CD4-positive, alpha-beta T cell treated with Interleukin-15 for 1 hour (primary cell): ENCODE measurements at regions not wholly inside any gene's neighbourhood (a gene's known extent, or its start where the extent isn't known, plus 50 kb on each side); places are given as distances from the start of the nearest gene placed in this dataset.

Experiments
- DNase-seq: peaks from one replicate; pipeline ENCODE4 v3.0.0-alpha.2; 2020

DNA sequence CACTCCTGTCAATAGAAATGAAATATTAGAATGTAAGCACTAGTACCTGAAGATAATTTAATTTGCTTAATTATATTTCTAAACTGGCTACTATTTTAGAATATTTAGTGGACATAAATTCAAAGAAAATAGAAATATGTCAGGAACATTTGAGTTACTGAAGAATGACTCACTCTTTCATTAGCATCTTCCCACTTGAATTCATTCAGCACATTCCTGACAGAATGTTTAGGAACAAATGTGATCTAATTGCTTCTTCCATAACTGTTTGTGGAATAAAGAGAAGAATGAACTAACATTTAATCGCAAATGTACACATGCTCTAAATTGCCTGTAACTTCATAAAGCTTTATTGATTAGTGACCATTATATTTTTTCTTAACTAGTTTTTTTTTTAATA lies 306.2 kb upstream of the ADAMTSL1 start:
- DNase-seq: no peak

DNA sequence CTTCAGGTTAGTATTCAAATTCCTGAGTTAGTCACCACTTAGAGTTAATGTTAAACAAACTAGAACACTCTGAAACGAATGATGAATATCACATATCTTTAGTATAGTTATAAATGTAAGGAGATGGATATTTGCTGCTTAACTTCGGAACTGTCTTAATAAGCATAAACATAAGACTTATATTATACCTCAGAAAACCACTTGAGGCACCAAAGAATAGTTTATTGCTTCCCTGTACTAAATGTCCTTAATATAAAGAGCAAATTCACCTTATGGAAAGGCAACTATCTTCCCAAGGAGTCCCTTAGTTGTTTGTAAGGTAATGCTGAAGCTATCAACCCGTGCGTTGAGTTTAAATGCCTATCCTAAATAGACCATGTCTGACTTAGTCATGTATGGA lies 300.0 kb upstream of the ADAMTSL1 start:
- no peak for DNase-seq

DNA sequence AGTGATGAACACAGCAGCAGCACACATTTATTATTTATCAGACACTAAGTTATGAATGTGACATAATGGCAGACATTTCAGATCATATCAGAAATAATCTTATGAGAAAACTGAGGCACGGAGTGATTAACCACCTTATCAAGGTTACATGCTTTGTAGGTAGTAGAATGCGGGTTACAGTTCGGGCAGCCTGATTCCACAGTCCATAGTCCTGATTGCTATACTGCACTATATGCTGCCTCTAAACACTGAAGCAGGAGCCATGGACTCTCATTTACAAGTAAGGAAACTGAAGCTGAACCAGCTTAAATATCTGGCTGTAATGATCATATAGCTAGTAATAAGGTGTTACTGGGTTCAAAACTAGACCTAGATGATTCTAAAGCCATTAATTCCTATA lies 291.3 kb upstream of the ADAMTSL1 start:
- DNase-seq: no peak

DNA sequence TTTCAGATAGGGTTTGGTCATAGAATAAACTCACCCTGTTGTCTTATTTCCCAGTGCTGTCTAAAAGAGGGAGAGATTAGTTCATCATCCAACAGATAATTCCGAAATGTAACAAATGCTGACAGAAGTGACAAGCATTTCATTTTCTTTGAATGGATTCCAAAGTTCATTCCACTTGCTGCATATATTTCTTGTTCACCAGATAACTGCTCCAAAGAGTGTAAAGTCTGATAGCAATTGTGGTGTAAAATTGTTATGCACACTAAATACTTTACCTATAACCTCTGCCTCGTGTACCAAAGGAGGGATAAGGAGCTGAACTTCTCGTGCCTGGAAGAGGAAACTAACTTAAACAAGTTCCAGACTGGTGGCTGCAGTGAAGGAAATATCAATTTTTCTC lies 290.0 kb upstream of the ADAMTSL1 start:
- DNase-seq: no peak

DNA sequence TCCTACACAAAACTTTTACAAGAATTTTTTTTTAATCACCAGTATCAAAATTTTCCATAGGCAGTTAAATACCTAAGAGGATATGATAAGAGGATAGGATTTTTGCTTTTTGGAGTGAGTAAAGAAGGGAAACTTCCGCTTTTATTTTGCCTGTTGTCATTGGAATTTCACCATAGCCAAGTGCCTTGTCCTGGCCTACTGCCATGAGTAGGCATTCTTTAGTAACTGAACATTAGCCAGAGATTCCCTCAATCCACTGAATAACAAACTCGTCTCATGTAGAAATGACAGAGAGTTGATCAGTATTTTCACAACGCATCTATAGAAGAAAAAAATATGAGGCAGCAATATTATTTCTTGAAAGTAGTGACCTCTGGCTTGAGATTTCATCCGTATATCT lies 289.6 kb upstream of the ADAMTSL1 start:
- DNase-seq: no peak

DNA sequence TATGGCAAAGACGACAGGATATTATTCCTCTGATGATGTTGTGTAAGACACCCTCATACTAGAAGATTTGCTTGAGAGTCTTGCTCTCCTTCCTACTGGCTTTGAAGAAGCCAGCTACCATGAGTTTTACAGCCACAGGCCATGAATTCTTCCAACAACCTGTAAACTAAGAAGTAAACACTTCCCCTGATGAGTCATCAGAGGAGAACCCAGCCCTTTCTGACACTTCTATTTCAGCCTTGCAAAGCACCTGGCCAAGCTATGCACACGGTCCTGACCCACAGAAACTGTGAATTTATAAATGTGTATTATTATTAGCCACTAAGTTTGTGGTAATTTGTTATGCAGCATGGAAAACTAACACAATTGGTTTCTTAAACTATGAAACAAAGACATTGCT lies 288.8 kb upstream of the ADAMTSL1 start:
- DNase-seq: no peak

DNA sequence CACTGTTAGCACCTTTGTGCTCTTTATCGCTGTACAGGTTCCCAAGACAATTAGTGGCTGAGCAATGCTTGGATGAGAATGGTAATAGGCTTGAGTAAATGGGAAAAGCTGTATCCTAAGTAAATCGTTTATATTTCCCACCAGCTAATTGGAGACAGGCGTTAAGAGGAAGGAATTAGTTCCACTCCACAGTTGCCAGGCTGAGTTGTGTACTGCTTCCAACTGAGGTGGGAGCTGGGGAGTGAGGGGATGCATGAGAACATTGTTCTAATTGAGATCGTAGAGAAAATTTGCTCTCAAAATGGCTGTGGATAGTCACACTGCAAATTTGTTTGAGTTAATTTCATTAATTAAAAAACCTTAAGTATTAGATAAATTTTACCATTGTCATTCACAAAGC lies 285.0 kb upstream of the ADAMTSL1 start:
- DNase-seq: no peak

DNA sequence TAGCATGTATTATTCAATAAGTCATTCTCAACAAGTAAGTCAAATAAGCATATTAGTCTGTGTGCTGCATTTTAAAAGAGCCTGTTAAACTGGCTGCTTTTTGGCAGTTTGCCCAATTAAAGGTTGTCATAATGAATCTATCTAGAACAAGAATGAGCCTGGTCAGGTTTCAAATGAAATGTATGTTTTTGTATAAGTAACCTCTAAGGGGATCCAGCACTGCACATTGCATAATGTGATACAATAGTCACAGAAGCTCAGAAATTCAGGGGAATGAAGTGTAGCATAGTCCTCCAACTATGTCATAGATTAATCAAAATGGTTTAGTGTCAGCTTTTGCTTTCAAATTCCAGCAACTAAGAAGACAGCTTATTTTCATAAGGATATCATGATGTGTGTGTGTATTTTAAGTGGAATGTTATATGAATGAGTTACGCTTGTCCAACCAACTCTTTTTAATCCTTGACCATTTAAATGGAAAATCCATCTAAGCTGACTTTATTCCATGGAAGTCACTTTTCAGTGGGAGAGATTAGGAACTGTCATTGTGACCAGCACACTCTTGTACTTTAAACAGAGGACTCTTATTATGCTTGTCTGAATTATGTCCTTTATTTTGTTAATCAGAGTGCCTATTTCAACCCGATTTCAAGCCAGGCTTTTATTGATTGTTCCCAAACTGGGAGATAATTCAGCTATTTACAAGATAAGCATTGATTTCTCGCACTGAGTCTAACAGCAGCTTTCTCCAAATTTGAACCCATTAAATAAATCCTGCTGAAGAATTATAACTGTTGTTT lies 283.9 kb upstream of the ADAMTSL1 start:
- DNase-seq: no peak

DNA sequence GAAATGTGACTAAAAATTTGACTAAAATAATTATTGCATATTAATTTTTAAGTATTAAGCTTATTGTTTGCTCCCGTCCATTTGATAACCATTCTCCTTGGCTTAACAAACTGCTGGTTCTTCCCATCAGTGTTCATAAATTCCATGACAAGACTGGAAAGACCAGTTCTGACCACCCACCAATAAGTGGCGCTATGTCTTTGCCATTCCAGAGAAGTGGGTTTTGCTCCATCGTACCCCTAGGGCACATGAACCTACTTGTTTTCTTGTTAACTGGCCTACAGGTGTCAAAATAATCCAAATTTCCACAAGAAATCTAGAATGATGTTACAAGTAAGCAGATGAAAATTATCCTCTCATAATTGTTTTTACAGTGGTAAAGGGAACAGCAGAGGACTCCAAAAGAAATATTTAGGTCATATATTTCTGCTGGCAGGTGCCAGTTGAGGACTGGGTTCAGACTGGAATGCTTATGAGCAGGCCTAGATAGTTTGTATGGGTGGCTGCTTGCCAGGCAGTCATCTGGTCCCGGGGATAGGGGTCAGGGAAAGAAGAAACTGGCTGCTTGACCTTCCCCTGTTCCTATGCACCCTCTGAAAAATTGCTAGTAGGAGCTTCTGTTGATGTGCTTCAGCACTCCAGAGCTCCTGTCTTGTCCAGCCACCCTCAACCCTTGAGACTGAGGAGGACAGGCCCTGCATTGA lies 283.1 kb upstream of the ADAMTSL1 start:
- no peak for DNase-seq

DNA sequence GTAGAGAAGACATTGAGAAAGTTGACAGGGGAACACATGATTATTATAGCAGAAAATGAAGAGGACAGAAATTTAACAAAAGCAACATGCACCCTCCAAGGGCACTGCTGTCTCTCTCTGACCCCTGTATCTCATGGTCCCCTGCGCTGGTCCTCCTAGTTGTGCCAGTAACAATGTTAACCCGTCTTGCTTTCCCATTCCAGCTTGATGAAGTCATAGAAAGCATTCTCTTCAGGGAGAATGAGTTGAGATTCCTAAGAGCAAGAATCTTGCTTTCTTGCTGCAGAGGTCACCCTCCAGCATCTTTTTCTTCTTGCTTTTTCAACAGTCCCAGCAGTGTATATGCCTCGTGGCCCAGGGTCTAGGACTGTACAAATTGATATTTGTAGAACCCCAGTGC lies 279.6 kb upstream of the ADAMTSL1 start:
- DNase-seq: no peak

DNA sequence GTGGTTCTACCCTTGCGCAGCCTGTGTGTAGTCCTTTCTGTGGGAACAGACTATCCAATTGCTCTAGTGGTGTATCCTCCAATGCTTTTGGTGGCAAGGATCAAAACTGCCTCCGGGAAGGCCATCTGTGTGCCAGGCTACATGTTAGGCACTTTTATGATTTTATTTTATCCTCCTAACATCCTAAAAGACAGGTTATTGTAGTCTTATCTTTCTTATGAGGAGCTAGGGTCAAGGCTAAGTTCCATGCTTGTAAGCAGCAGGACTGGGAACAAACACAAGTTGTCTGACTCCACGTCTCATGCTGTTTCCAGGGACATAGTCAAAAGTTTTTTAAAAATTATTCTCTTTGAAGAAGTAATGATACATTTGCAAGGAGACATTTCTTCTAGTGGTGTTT lies 278.7 kb upstream of the ADAMTSL1 start:
- no peak for DNase-seq

DNA sequence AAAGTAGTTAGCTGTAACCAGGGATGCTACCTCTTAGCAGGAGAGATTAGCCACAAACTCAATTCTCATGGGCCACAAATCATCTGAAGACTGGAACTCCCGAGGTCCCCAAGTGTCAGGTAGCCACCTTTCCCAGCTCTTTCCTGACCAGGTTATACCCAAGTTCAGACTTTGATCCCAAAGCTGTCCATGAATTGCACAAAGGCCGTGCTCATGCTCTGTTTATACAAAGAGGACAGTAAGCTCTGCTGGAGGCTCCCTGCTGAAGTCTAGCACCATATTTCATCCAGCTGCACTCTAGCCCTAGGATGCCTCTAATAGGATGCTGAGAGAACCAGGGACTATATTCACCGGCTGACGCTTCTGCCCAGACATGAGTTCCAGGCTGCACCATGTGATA lies 271.0 kb upstream of the ADAMTSL1 start:
- DNase-seq: no peak

DNA sequence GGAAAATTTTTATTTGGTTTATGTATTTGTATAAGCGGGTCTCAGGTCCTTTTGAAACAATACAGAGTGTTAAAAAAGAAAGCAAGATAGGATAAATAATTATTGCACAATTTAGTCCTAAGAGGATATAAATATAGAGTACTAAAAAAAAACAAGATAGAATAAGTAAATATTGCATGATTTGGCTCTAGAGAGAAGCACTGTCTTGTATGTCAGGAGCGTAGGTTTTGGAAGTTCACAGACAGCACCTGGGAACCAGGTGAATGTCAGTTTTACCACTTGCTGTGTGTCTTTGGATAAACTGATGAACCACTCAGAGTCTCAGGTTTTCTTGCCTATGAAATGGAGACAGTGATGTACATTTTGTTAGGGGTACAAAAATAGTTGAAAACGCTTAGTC lies 266.2 kb upstream of the ADAMTSL1 start:
- DNase-seq: no peak

DNA sequence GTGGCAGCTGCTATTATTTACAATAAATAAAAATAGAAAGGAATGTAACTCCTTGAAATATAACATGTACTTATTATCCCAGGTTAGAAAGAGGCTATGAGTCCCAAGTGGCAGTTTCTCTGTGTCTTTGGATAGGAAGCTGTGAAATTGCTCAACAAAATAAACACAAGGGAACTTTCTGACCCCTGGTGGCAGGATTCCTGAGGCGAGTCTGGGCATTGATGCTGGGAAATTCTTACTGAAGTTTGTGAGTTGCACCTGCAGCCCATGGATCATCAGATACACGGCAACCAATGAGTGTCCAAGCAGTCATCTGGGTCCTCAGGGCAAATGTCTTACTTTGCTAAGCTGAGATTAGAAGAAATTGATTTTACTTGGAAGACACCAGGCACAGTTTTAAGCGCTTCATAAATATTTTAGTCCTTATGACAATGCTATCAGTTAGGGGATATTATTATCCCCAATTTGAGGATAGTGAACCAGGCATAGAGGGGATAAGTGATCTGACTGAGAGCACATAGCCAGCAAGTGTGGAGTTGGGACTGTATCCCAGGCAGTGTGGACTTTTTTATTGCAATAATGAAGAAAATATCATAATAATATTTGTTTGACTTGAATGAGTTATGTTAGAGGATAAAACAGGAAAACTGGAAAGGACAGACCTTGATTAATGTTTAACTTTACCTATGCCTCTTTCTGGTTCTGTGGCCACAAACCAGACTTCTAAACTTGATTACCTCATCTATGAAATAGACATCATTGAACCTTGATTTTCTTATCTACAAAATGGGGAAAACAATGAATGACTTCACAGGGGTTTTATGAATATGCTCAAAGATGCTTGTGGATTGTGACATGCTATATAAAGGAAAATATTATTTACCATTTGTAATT lies 265.5 kb upstream of the ADAMTSL1 start:
- DNase-seq: no peak

DNA sequence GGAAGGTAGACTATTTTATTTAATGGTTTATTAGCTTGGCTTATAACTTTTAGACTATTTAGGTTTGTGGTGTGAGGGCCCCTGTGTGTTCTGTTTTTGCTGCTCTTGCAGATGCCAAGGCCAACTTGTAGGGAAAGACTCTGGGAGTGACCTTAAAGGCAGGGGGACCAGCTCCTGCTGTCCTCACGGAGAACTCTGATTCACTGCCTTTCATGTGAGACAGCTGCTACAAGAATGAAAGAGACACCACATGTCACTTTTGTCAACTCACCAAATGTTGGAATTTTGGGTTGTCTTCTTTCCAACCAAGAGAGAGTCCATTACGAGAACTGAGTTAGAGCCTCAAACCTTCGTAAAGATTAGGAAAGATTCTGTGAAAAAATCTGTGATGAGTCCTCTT lies 258.3 kb upstream of the ADAMTSL1 start:
- DNase-seq: no peak

DNA sequence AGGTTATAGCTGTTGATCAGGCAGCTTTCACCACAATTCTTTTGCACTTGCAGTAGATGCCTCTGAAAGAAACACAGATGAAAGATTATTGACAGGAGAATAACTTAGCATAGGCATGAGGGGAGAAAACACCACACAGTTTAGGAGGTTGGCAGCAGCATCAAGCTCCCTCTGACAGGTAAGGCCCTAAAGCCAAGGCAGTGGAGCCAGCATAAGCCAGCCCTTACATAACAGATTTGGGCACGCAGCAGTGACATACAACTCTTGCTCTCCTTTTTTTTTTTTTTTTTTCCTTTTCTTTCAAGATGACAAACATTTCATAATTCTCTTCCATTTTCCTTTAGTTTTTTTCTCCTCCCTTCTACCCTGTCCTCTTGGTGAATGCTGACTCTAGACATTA lies 257.6 kb upstream of the ADAMTSL1 start:
- no peak for DNase-seq

DNA sequence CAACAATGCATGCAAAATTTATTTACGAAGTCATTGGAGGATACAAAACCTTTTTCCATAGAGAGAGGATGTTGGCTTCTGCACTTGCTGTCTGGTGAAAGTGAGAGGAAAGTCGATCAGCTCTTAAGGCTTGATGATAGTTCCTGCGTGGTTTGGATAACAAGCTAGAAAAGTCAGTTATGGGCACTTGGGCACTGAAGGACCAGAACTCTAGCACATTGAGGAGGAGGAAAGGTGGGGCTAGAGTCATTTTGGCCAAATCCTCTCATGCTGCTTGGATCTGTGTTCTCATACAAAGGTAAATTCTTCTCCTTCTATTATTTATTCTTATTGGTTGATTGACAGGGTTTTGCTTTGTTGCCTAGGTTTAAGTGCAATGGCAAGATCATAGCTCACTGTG lies 245.9 kb upstream of the ADAMTSL1 start:
- DNase-seq: no peak

DNA sequence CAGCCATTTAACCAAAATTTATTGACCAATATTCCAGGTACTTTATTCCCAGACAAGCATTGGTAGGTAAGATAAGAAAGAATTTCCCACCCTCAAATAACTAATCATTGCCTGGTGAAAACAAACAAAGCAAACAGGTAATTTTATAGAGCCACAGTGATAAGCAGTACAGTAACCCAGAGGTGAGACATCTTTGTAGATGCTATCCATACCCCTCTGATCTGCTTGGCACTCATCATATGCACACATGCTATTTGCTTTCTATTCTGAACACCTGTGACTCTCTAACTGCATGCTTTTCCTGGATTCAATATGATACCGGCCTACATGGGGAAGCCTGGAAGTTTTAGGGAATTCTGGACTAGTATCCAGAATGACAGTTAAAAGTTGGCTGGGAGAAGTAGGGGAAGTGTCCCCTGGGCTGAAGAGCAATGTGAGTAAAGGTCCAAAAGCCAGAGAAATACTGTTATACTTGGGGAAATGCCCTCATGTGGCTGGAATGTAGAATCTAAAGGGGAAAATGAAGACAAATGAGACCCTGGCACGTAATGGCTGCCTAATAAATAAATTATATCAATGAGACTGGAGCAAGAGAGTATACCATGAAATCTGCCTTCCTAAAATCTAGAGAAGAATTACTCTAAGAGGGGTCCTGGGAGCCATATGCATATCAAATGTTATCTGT lies 243.8 kb upstream of the ADAMTSL1 start:
- DNase-seq: no peak

DNA sequence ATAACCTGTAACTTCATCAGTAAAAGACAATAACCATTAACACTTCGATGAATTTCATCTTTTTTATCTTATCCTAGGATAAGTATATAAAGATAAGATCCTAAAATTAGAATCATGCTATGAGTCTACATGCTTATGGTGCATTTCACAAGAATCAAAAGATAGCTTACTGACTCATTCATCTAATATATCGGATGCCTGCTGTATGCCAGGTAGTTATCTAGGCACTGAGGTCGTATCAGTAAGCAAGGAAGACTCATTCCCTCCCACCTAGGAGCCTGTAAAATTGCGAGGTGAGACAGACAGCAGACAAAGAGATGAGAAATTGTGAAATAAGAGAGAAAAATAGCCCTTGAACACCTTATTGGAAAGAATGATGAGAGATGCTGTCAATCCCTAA lies 240.6 kb upstream of the ADAMTSL1 start:
- DNase-seq: no peak

DNA sequence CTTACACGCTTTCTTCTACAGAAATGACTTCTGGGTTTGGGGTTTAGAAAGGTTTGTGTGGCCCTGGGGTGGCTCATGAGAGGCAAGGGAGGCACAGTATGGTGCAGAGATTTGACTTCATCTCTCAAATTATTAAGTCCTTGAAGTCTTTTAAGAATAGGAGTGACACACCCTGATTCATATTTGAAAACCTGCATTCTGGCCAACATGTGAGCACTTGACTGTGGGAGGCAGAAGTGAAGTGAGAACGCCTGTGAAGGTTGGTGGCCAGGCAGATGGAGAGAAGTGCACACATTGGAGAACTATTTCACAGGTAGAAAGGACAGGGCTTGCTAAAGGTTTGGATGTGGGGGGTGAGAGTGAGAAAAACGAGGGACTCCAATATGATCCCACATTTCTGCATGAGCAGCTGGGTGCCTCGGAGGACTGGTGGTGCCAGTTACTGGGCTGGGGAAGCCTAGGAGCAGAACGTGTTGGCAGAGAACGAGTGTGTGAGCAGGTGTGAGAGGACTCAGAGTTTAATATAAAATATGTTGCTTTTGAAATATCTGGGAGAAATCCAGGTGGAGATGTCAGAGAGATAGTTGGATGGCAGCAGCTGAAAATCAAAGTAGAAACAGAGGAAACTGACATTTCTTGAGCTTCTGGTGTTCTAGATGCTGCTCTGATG lies 240.0 kb upstream of the ADAMTSL1 start:
- DNase-seq: no peak

DNA sequence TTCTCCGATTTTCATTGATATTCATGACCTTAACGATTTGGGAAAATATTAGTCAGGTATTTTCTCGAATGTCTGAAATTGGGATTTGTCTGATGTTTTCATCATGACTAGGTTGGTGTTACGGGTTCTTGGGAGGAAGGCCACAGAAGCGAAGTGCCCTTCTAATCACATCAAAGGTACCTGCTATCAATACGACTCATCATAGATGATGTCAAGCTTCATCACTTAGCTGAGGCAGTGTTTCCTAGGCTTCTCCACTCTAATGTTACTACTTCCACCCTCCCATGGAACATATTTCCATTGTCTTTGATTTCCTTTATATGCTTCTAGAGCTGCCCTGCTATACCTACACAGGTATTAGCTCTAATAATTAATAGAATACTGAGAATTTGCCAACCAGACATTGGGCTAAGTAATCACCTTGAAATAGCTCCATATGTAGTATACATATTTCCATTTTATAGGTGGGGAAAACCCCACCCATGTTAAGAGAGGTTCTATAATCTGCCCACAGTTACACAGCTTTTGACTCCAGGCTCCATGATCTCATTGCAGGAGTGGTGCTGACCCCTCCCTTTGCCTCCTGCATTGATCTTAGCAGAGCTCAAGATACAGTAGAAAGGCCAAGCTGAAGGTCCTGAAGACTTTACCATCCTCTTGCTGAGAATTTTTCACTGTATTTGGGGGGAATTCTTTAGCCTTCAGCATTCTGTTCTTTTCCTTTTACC lies 238.6 kb upstream of the ADAMTSL1 start:
- DNase-seq: no peak

DNA sequence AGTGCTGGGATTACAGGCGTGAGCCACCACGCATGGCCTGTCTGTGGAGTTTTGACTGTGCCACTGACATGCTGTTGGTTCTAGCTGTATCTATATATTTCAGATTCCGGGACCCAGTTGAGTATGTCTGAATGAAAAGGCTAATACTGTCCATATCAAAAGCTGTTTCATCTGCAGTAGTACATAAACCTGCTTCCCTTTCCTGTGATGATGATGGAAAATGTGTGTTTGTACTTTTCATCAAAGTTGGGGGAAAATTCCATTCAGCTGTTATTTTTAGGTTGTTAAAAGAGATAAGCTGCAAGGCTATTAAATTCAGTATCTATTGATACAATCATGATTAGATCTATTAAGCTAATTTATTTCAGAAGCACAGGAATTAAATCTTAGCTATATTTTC lies 237.6 kb upstream of the ADAMTSL1 start:
- no peak for DNase-seq
